HUES64 (cell line): ENCODE measurements at regions not wholly inside any gene's neighbourhood (a gene's known extent, or its start where the extent isn't known, plus 50 kb on each side); places are given as distances from the start of the nearest gene placed in this dataset.

ENCODE experiments used
- H3K27ac ChIP-seq: 2 replicates; pipeline ENCODE4 v1.7.0; 2013; ENCODE audit warnings: low read depth, low read length, inconsistent platforms
- H3K27me3 ChIP-seq: 2 replicates; pipeline ENCODE4 v1.6.1; 2013; ENCODE audit warnings: mild to moderate bottlenecking, low read length; ENCODE audit not compliant: insufficient read depth
- H3K36me3 ChIP-seq: 2 replicates; pipeline ENCODE4 v1.6.1; 2013; ENCODE audit warnings: mild to moderate bottlenecking, low read length; ENCODE audit not compliant: insufficient read depth
- H3K4me1 ChIP-seq: 2 replicates; pipeline ENCODE4 v1.6.1; 2013; ENCODE audit warnings: mild to moderate bottlenecking, low read length, moderate library complexity; ENCODE audit not compliant: insufficient read depth
- H3K4me3 ChIP-seq: 2 replicates; pipeline ENCODE4 v1.5.1; 2013; ENCODE audit warnings: mild to moderate bottlenecking, low read length, moderate library complexity
- H3K9ac ChIP-seq: 2 replicates; pipeline ENCODE4 v1.6.1; 2013; ENCODE audit warnings: mild to moderate bottlenecking, low read depth, low read length
- H3K9me3 ChIP-seq: 2 replicates; pipeline ENCODE4 v1.6.1; 2013; ENCODE audit warnings: low read depth, low read length; ENCODE audit not compliant: insufficient read depth
- WGBS: fragments of 150-250, 120-280 bp; methylation state at CpG from one replicate; pipeline ENCODE4 v1.1.7; 2013; ENCODE audit warnings: missing lambda C conversion rate; 5-methylcytosine and 5-hydroxymethylcytosine counted together

GRCh38 chr9:134541097-134541747, 100.4 kb upstream of the COL5A1 start:
- Histone ChIP-seq H3K4me1 (peaks cover 11% of the 10 kb centered on the region; the same call in 1 of the 2 replicates), H3K27ac (no peak overlapping the region)
- 94% methylated on average over 24 of the region's 24 CpGs for WGBS

GRCh38 chr9:134544388-134545214, 97.0 kb upstream of the COL5A1 start:
- peak overlapping the region; percentile 20; the same call in 1 of the 2 replicates for H3K9ac ChIP-seq
- H3K4me1 ChIP-seq, result peaks cover 14% of the 10 kb centered on the region; the same call in 1 of the 2 replicates
- no peak overlapping the region for H3K4me3 ChIP-seq
- no peaks in the 10 kb centered on the region for H3K27me3 ChIP-seq
- H3K27ac ChIP-seq, result peak overlapping the region; percentile 48; the same call in 1 of the 2 replicates
- no peaks in the 10 kb centered on the region for H3K9me3 ChIP-seq
- WGBS, result 67% methylated on average over 26 of the region's 26 CpGs
- H3K36me3 ChIP-seq, result no peaks in the 10 kb centered on the region

More at GRCh38 chr9:134541097-134541747, 100.4 kb upstream of the COL5A1 start:
- Histone ChIP-seq H3K4me3 (no peak overlapping the region), H3K27me3 (no peaks in the 10 kb centered on the region), H3K36me3 (no peaks in the 10 kb centered on the region), H3K9ac (no peak overlapping the region), H3K9me3 (no peaks in the 10 kb centered on the region)

GRCh38 chr9:134545215-134545542, 96.4 kb upstream of the COL5A1 start:
- H3K9ac ChIP-seq, result no peak overlapping the region
- no peak overlapping the region for H3K27ac ChIP-seq
- H3K27me3 ChIP-seq, result no peaks in the 10 kb centered on the region
- no peaks in the 10 kb centered on the region for H3K36me3 ChIP-seq
- H3K9me3 ChIP-seq, result no peaks in the 10 kb centered on the region
- 94% methylated on average over 7 of the region's 7 CpGs for WGBS
- H3K4me3 ChIP-seq, result no peak overlapping the region
- H3K4me1 ChIP-seq, result peaks cover 14% of the 10 kb centered on the region; the same call in 1 of the 2 replicates

- Histone ChIP-seq H3K9me3 (no peaks in the 10 kb centered on the region), H3K27ac (no peak overlapping the region), H3K9ac (no peak overlapping the region), H3K4me3 (no peak overlapping the region), H3K27me3 (no peaks in the 10 kb centered on the region), H3K36me3 (no peaks in the 10 kb centered on the region), H3K4me1 (peaks cover 14% of the 10 kb centered on the region; the same call in 1 of the 2 replicates)
- 90% methylated on average over 29 of the region's 29 CpGs for WGBS
These were observed 95.9 kb upstream of the COL5A1 start for GRCh38 chr9:134545543-134546245.

DNA sequence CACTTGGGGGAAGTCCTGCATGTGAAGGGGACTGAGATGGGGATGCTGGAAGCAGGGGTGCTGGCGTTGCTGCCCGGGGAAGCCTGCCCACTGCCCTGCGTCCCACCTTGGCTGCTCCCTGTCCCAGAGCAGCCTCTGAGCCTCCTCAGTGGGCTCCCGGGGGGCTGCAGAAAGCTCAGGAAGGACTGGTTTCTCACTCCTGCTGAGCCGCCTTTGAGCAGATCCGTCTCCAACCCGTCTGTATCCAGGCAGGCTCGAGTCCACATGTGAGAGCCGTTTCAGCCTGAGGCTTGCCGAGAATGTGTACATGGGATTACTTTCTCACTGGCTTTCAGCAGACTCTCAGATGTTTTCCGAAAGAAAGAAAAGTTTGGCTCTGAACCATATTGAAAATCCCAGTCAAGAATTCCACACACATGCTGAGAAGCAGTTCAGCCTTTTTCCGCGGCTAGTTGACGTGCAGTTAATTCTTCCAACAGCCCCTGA, 95.3 kb upstream of the COL5A1 start:
- Histone ChIP-seq H3K9ac (peak overlapping the region; percentile 30; the same call in 1 of the 2 replicates), H3K27me3 (no peaks in the 10 kb centered on the region), H3K36me3 (no peaks in the 10 kb centered on the region), H3K4me3 (no peak overlapping the region), H3K4me1 (peaks cover 14% of the 10 kb centered on the region; the same call in 1 of the 2 replicates), H3K27ac (no peak overlapping the region), H3K9me3 (no peaks in the 10 kb centered on the region)
- 70% methylated on average over 14 of the region's 14 CpGs for WGBS

DNA sequence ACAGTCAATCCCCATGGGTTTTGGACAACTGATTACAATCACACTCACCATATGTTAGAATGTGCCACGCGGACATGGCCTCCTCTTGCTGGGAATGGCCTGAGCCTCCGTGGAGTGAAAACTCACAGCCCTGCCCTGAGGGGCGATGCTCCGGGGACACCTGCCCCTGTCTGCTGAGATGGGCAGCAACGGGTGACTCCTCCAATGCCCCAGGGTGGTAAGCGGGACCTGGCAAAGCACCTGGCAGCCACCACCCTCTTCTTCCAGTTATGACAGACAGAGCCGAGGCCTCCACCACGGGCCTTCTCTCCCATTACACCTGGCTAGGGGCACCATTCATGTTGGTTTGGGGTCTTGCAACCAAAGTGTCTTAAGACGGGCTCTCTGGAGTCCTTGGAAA, 94.9 kb upstream of the COL5A1 start:
- Histone ChIP-seq H3K27ac (no peak overlapping the region), H3K4me1 (peaks cover 14% of the 10 kb centered on the region; the same call in 1 of the 2 replicates), H3K4me3 (no peak overlapping the region), H3K9ac (peak overlapping the region; percentile 30; the same call in 1 of the 2 replicates), H3K9me3 (no peaks in the 10 kb centered on the region), H3K36me3 (no peaks in the 10 kb centered on the region), H3K27me3 (no peaks in the 10 kb centered on the region)
- WGBS, result 91% methylated on average over 10 of the region's 10 CpGs

DNA sequence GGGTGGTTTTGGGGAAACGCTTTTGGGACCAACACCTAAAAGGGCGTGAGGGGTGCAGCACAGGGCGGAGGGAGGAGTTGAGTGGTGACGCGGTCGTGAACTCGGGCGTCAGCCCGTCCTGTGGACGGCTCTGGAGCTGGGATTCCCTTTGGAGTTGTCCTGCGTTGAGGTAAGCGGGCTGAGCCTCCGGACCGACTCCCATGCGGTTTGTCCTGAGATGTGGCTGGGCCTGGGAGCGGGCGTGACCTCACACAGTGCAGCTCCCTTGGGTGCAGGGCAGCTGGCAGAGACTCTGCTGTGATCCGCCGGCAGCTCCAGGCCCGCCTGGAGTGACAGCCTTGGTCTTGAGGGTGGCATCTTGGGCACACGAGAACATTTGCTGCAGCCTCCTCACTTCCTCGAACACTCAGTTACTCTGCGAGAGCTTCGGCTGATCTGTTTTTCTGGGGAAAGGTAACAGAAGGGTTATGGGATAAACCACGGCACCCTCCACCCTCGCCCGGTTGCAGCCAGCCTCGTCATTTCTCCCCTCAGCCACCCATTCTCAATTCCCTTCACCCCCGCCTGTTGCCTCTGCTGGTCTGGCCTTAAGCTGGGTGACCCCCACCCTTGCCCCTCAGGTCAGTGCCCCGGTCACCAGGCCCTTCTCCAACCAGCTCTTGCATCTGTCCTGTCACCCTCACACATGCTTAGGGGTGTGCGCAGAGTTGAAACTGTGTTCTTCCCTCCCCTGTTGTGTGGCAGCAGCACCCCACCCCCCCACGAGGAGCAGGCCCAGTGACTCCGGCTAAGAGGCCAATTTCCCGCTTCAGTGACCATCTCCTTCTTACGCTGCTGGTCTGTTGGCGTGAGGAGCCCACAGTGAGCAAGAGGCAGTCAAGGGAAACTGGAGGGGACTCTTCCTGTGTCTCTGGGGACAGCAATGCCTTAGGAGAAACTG, 94.2 kb upstream of the COL5A1 start:
- H3K9me3 ChIP-seq, result no peaks in the 10 kb centered on the region
- no peaks in the 10 kb centered on the region for H3K36me3 ChIP-seq
- H3K27me3 ChIP-seq, result no peaks in the 10 kb centered on the region
- H3K4me1 ChIP-seq, result peaks cover 14% of the 10 kb centered on the region; the same call in 1 of the 2 replicates
- no peak overlapping the region for H3K9ac ChIP-seq
- no peak overlapping the region for H3K27ac ChIP-seq
- no peak overlapping the region for H3K4me3 ChIP-seq
- 92% methylated on average over 36 of the region's 36 CpGs for WGBS

GRCh38 chr9:134548185-134548584, 93.4 kb upstream of the COL5A1 start:
- 94% methylated on average over 8 of the region's 8 CpGs for WGBS
- Histone ChIP-seq H3K27me3 (no peaks in the 10 kb centered on the region), H3K36me3 (no peaks in the 10 kb centered on the region), H3K9me3 (no peaks in the 10 kb centered on the region), H3K27ac (no peak overlapping the region), H3K4me3 (no peak overlapping the region), H3K9ac (no peak overlapping the region), H3K4me1 (peaks cover 14% of the 10 kb centered on the region; the same call in 1 of the 2 replicates)

GRCh38 chr9:134548618-134549017, 93.0 kb upstream of the COL5A1 start:
- no peaks in the 10 kb centered on the region for H3K27me3 ChIP-seq
- H3K36me3 ChIP-seq, result no peaks in the 10 kb centered on the region
- no peak overlapping the region for H3K4me3 ChIP-seq
- WGBS, result 89% methylated on average over 17 of the region's 17 CpGs
- H3K9me3 ChIP-seq, result no peaks in the 10 kb centered on the region
- H3K9ac ChIP-seq, result no peak overlapping the region
- no peak overlapping the region for H3K27ac ChIP-seq
- peaks cover 14% of the 10 kb centered on the region; the same call in 1 of the 2 replicates for H3K4me1 ChIP-seq

GRCh38 chr9:134549336-134549735, 92.3 kb upstream of the COL5A1 start:
- Histone ChIP-seq H3K9me3 (no peaks in the 10 kb centered on the region), H3K27me3 (no peaks in the 10 kb centered on the region), H3K4me1 (peaks cover 12% of the 10 kb centered on the region; the same call in 1 of the 2 replicates), H3K9ac (no peak overlapping the region), H3K27ac (no peak overlapping the region), H3K4me3 (no peak overlapping the region), H3K36me3 (no peaks in the 10 kb centered on the region)
- WGBS, result 87% methylated on average over 13 of the region's 13 CpGs
